Prostate gland (tissue), 2 donors: ENCODE measurements at regions not wholly inside any gene's neighbourhood (a gene's known extent, or its start where the extent isn't known, plus 50 kb on each side); places are given as distances from the start of the nearest gene placed in this dataset.

Experiments used
- DNase-seq: peaks from one replicate; pipeline ENCODE4 v3.0.0-alpha.2; 2019; ENCODE audit warnings: low spot score
- H3K27ac ChIP-seq, 2 donors: fragments of 200-600 bp; sonication (generic); 2 replicates each; pipeline ENCODE4 v1.5.1; 2017 to 2019
- H3K27me3 ChIP-seq: fragments of 200-600 bp; sonication (generic); replicated peaks from 2 replicates; pipeline ENCODE4 v1.5.1; 2019; ENCODE audit not compliant: insufficient read depth
- H3K36me3 ChIP-seq, 2 donors: fragments of 200-600 bp; sonication (generic); 1 replicate in 1 of 2; 2 replicates in 1 of 2; pipeline versions ENCODE4 v1.5.1 to v1.8.1; 2017 to 2019
- H3K4me1 ChIP-seq: fragments of 200-600 bp; sonication (generic); replicated peaks from 2 replicates; pipeline ENCODE4 v1.5.1; 2019
- H3K4me3 ChIP-seq, 2 donors: fragments of 200-600 bp; sonication (generic); 2 replicates each; pipeline ENCODE4 v1.5.1; 2017 to 2019
- H3K9me3 ChIP-seq: fragments of 200-600 bp; sonication (generic); 2 replicates; pipeline ENCODE4 v1.5.1; 2017
- POLR2A ChIP-seq: fragments of 450-650 bp; IDR thresholded peaks from one replicate; pipeline ENCODE4 v1.6.1; 2016; ENCODE audit warnings: antibody characterized with exemption, mild to moderate bottlenecking
- POLR2AphosphoS5 ChIP-seq: sonication (generic); formaldehyde crosslinking; IDR thresholded peaks from one replicate; pipeline ENCODE4 v1.6.1; 2017; ENCODE audit warnings: antibody characterized with exemption
- WGBS: methylation state at CpG from one replicate; pipeline ENCODE4 v1.1.5; 2018; 5-methylcytosine and 5-hydroxymethylcytosine counted together
- intact Hi-C: fragments of 100-400 bp; cut with DNase I; formaldehyde crosslinking; loops from one replicate; pipeline ENCODE4 v1.14.2; 2022
- TF ChIP-seq, protein P1 (sequence below), 4 experiments: fragments of 200-600 bp in 2 of 4; fragments of 450-650 bp in 2 of 4; sonication (generic) in 2 of 4; IDR thresholded peaks; 1 replicate in 3 of 4; 2 replicates in 1 of 4; pipeline ENCODE4 v1.5.1; 2016 to 2019; ENCODE audit warnings: antibody characterized with exemption in 4 of 4, mild to moderate bottlenecking in 2 of 4, moderate library complexity in 2 of 4

DNA sequence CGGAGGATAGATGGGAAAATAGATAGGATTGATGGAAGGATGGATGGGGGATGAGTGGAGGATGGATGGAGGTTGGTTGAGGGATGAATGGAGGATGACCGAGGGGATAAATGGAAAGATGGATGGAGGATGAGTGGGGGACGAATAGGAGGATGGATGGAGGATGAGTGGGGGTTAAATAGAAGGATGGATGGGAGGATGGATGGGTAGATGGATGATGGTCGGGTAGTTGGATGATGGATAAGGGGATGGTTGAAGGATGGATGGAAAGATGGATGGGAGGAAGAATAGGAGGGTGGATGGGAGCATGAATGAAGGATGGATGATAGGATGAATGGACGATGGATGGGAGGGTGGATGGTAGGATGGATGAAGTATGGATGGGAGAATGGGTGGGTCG is 219.3 kb upstream of the IER5L start:
- no peaks in the 10 kb centered on the region for H3K4me1 ChIP-seq
- H3K36me3 ChIP-seq = no peaks in the 10 kb centered on the region
- H3K27me3 ChIP-seq = no peaks in the 10 kb centered on the region
- TF ChIP-seq, protein P1, sequence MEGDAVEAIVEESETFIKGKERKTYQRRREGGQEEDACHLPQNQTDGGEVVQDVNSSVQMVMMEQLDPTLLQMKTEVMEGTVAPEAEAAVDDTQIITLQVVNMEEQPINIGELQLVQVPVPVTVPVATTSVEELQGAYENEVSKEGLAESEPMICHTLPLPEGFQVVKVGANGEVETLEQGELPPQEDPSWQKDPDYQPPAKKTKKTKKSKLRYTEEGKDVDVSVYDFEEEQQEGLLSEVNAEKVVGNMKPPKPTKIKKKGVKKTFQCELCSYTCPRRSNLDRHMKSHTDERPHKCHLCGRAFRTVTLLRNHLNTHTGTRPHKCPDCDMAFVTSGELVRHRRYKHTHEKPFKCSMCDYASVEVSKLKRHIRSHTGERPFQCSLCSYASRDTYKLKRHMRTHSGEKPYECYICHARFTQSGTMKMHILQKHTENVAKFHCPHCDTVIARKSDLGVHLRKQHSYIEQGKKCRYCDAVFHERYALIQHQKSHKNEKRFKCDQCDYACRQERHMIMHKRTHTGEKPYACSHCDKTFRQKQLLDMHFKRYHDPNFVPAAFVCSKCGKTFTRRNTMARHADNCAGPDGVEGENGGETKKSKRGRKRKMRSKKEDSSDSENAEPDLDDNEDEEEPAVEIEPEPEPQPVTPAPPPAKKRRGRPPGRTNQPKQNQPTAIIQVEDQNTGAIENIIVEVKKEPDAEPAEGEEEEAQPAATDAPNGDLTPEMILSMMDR (IDR thresholded peaks at IDR 0.05) = no peak
- TF ChIP-seq POLR2AphosphoS5 (no peak), POLR2A (no peak)
- 94% methylated on average over 6 of the region's 6 CpGs for WGBS
- DNase-seq = no peak
- H3K27ac ChIP-seq = no peak overlapping the region
- intact Hi-C loops = no loop called here
- H3K4me3 ChIP-seq = no peak overlapping the region
- no peaks in the 10 kb centered on the region for H3K9me3 ChIP-seq

DNA sequence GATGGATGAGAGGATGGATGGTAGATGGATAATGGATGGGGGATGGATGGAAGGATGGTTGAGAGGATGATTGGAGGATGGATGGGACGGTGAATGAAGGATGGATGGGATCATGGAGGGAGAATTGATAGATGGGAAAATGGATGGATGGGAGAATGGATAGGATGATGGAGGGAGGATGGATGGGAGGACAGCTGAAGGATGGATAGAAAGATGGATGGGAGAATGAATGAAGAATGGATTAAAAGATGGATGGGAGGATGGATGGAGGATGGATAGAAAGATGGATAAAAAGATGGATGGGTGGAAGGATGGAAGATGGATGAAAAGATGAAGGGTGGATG is 218.3 kb upstream of the IER5L start:
- H3K27me3 ChIP-seq = no peaks in the 10 kb centered on the region
- TF ChIP-seq POLR2AphosphoS5 = no peak
- no peak for TF ChIP-seq POLR2A
- TF ChIP-seq, protein P1 (IDR thresholded peaks at IDR 0.05) = no peak
- DNase-seq = no peak
- H3K9me3 ChIP-seq = no peaks in the 10 kb centered on the region
- H3K36me3 ChIP-seq = no peaks in the 10 kb centered on the region
- no peak overlapping the region for H3K4me3 ChIP-seq
- WGBS = 66% methylated on average over 1 of the region's 1 CpG
- H3K4me1 ChIP-seq = no peaks in the 10 kb centered on the region
- intact Hi-C loops = no loop called here
- no peak overlapping the region for H3K27ac ChIP-seq

DNA sequence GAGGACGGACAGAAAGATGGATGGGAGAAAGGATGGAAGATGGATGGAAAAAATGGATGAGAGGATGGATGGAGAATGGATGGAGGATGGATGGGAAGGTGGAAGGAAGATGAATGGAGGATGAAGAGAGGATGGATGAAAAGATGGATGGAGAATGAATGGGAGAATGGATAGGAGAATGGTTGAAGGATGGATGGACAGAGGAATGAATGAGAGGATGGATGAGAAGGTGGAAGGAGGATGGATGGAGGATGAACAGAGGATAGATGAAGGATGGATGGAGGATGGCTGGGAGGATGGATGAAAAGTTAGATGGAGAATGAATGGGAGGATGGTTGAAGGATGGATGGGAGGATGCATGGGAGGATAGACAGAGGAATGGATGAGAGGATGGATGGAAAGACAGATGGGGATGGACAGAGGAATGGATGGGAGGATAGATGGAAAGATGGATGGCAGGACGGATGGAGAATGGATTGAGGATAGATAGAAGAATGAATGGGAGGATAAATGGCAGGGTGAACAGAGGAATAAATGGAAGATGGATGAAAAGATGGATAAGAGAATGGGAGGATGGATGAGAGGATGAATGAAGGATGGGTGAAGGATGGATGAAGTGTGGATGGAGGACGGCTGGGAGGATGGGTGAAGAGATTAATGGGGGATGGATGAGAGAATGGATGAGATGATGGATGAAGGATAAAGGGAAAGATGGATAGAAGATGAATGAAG is 217.7 kb upstream of the IER5L start:
- Histone ChIP-seq H3K4me1 (no peaks in the 10 kb centered on the region), H3K27ac (no peak overlapping the region), H3K36me3 (no peaks in the 10 kb centered on the region), H3K9me3 (no peaks in the 10 kb centered on the region), H3K4me3 (no peak overlapping the region), H3K27me3 (no peaks in the 10 kb centered on the region)
- DNase-seq = no peak
- intact Hi-C loops = no loop called here
- 60% methylated on average over 3 of the region's 3 CpGs for WGBS
- TF ChIP-seq POLR2A (no peak), POLR2AphosphoS5 (no peak)

DNA sequence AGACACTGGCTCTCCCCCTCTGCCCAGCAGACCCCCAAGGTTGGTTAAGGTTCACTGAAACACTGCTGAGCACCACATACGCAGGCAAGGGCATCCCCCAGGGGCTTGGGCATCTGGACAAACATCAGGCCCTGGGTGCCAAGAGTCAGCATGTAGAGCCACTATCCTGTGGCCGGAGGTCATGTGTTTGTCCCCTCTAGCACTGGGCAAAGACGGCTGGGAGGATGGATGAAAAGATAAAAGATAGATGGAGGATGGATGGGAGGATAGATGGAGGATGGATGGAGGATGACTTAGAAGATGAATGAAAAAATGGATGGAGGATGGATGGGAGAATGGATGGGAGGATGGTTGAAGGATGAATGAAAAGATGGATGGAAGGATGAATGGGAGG is 216.8 kb upstream of the IER5L start:
- intact Hi-C loops = no loop called here
- Histone ChIP-seq H3K27ac (no peak overlapping the region), H3K27me3 (no peaks in the 10 kb centered on the region), H3K4me3 (no peak overlapping the region), H3K36me3 (no peaks in the 10 kb centered on the region), H3K9me3 (no peaks in the 10 kb centered on the region), H3K4me1 (no peaks in the 10 kb centered on the region)
- WGBS = 83% methylated on average over 3 of the region's 3 CpGs
- DNase-seq = no peak
- no peak for TF ChIP-seq POLR2AphosphoS5
- TF ChIP-seq, protein P1 (IDR thresholded peaks at IDR 0.05) = no peak
- no peak for TF ChIP-seq POLR2A

DNA sequence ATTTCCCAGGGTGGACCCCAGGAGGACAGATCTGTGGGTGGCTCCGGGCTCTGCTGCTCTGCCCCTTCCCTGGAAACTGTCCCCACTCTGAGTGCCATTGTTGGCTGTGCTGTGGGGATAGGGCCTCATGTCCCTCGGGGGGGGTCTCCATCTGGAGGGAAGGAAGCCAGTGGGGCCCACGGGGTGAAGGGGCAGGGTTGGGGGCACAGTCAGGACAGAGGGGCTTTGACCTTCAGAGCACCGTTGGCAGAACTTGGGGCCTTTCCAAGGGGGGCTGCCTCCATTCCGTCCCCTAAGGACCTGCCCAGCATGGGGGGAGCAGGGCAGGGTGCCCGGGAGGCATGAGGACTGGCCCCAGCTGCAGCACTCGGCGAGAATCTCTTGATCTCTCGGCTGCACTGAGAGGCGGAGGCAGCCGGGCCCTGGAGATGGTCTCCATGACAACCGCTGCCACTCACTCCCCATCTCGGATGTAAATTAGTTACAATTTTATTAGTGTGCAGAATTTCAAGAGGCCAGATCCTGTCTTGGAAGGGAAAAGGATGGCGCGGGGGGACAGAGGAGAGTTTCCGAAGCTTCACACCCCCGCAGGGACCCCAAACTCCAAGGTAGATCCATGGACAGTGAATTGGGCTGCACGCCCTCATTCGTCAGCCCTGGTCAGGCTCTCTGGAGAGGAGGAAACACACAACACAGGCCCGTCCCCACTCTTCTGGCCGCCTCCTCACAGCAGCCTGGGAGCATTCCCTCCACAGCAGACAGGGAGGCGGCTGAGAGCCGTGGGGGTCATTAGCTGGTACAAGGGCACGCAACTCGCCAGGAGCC is 216.2 kb upstream of the IER5L start:
- no peaks in the 10 kb centered on the region for H3K9me3 ChIP-seq
- H3K27ac ChIP-seq = no peak overlapping the region
- 30% methylated on average over 20 of the region's 25 CpGs for WGBS
- H3K36me3 ChIP-seq = no peaks in the 10 kb centered on the region
- no peak for TF ChIP-seq POLR2AphosphoS5
- TF ChIP-seq POLR2A = no peak
- TF ChIP-seq, protein P1 (IDR thresholded peaks at IDR 0.05) = no peak
- no peaks in the 10 kb centered on the region for H3K4me1 ChIP-seq
- no peak overlapping the region for H3K4me3 ChIP-seq
- intact Hi-C loops = no loop called here
- no peak for DNase-seq
- H3K27me3 ChIP-seq = no peaks in the 10 kb centered on the region
